HepG2 (cell line): ENCODE measurements at regions not wholly inside any gene's neighbourhood (a gene's known extent, or its start where the extent isn't known, plus 50 kb on each side); places are given as distances from the start of the nearest gene placed in this dataset.
"Not testable (repeated sequence)": the region's sequence is repeated elsewhere in the genome, so short reads cannot be mapped to it uniquely, and the experiment has no call there.

Experiments
- ATAC-seq: fragments of 200-7000 bp; cut with Tn5 transposase; 3 replicates; pipeline ENCODE4 v1.9.1; 2020; ENCODE audit warnings: mild to moderate bottlenecking, moderate library complexity
- BruUV-seq: library from RNA; stranded (reverse); fragments of 400-500 nt; replicated peaks from 2 replicates; lab custom pipeline; 2021; lab: Mats Ljungman, UMichigan
- CTCF ChIA-PET: fragments of 300-600 bp; formaldehyde crosslinking; extraction: SDS; loops from one replicate; lab custom pipeline; 2021; ENCODE audit warnings: low total read pairs, inconsistent platforms, low intra/inter-chr PET ratio; lab: Yijun Ruan, JAX
- POLR2A ChIA-PET: fragments of 350-600 bp; sonication (Branson Sonifier 250); formaldehyde crosslinking; loops from one replicate; lab custom pipeline; 2020; ENCODE audit warnings: antibody characterized with exemption, inconsistent platforms; lab: Yijun Ruan, JAX
- DNase-seq: peaks from one replicate; pipeline ENCODE4 v3.0.0-alpha.2; 2015; ENCODE audit warnings: low spot score
- FAIRE-seq: peaks from 3 replicates; lab custom pipeline; 2011; peaks lifted over from hg19 to GRCh38; lab: Jason Lieb, UNC
- H2AFZ ChIP-seq: one replicate; pipeline ENCODE4 v1.6.1; 2011; ENCODE audit warnings: low read length, inconsistent platforms
- H3K27ac ChIP-seq: fragments of 300-600 bp; 3 replicates; pipeline ENCODE4 v1.8.0; 2011; ENCODE audit warnings: mixed run types, mild to moderate bottlenecking, mixed read lengths, low read length, inconsistent platforms; ENCODE audit not compliant: insufficient read depth; ENCODE audit errors: extremely low read length
- H3K27me3 ChIP-seq, 2 experiments: fragments of 200-600 bp in 1 of 2; 2 replicates in 1 of 2; 3 replicates in 1 of 2; pipeline versions ENCODE4 v1.6.0 to v1.8.0; 2011; ENCODE audit warnings: low read length in 2 of 2, mild to moderate bottlenecking in 2 of 2, moderate library complexity in 2 of 2, inconsistent platforms in 1 of 2; ENCODE audit not compliant: insufficient read depth in 2 of 2, control insufficient read depth in 1 of 2
- H3K36me3 ChIP-seq, 2 experiments: fragments of 200-600 bp in 1 of 2; replicated peaks in 1 of 2; 2 replicates in 1 of 2; 3 replicates in 1 of 2; pipeline versions ENCODE4 v1.5.1 to v1.8.0; 2011; ENCODE audit warnings: low read length in 2 of 2, inconsistent platforms in 1 of 2; ENCODE audit not compliant: insufficient read depth in 2 of 2, control insufficient read depth in 1 of 2
- H3K4me1 ChIP-seq: 2 replicates; pipeline ENCODE4 v1.5.1; 2012; ENCODE audit warnings: low read length, inconsistent platforms; ENCODE audit not compliant: insufficient read depth
- H3K4me2 ChIP-seq: 2 replicates; pipeline ENCODE4 v1.6.0; 2011; ENCODE audit warnings: low read depth, low read length, inconsistent platforms
- H3K4me3 ChIP-seq, 3 experiments: fragments of 200-600 bp in 1 of 3; sonication (generic), shearing (Covaris generic) in 1 of 3; replicated peaks in 1 of 3; 2 replicates each; pipeline ENCODE4 v1.5.1; 2011 to 2016; ENCODE audit warnings: low read length in 3 of 3, inconsistent platforms in 2 of 3, low read depth in 2 of 3, mild to moderate bottlenecking in 2 of 3, control low read depth in 1 of 3, mixed read lengths in 1 of 3; ENCODE audit not compliant: insufficient read depth in 1 of 3
- H3K79me2 ChIP-seq: one replicate; pipeline ENCODE4 v1.6.1; 2011; ENCODE audit warnings: low read length, inconsistent platforms; ENCODE audit not compliant: insufficient read depth
- H3K9ac ChIP-seq: 2 replicates; pipeline ENCODE4 v1.6.0; 2011; ENCODE audit warnings: mild to moderate bottlenecking, low read depth, low read length, inconsistent platforms; ENCODE audit not compliant: insufficient read depth
- H3K9me3 ChIP-seq: 2 replicates; pipeline ENCODE4 v1.5.1; 2012; ENCODE audit warnings: mild to moderate bottlenecking, low read length
- H4K20me1 ChIP-seq: 2 replicates; pipeline ENCODE4 v1.6.0; 2011; ENCODE audit warnings: inconsistent platforms, mild to moderate bottlenecking, low read length, moderate library complexity; ENCODE audit not compliant: insufficient read depth
- CREB1 ChIP-seq, 2 experiments: fragments of 450-650 bp in 1 of 2; IDR thresholded peaks; 2 replicates each; pipeline ENCODE4 v1.6.1; 2016 to 2017; ENCODE audit warnings: control low read depth in 1 of 2, mild to moderate bottlenecking in 1 of 2, missing compliant biosample characterization in 1 of 2, missing genetic modification characterization in 1 of 2
- NPAS2 ChIP-seq: sonication (generic); formaldehyde crosslinking; IDR thresholded peaks from 2 replicates; pipeline ENCODE4 v1.8.0; 2022; ENCODE audit warnings: mild to moderate bottlenecking, missing genetic modification reagents, borderline replicate concordance
- PHF20 ChIP-seq: sonication (generic); formaldehyde crosslinking; IDR thresholded peaks from 2 replicates; pipeline ENCODE4 v1.5.0; 2020; ENCODE audit warnings: mild to moderate bottlenecking, missing genetic modification reagents
- RBM22 ChIP-seq: fragments of 200-400 bp; formaldehyde crosslinking; optimal IDR thresholded peaks from 2 replicates; pipeline ENCODE3; 2017; ENCODE audit warnings: mild to moderate bottlenecking, low read length, moderate library complexity
- SOX13 ChIP-seq, 3 experiments: fragments of 450-650 bp in 1 of 3; sonication (generic) in 1 of 3; formaldehyde crosslinking in 1 of 3; IDR thresholded peaks in 2 of 3; conservative IDR thresholded peaks in 1 of 3; 2 replicates each; pipeline versions ENCODE4 v1.5.0 to v1.6.1; 2016 to 2020; ENCODE audit warnings: antibody characterized with exemption in 1 of 3, mild to moderate bottlenecking in 1 of 3, missing compliant biosample characterization in 1 of 3, missing genetic modification reagents in 1 of 3, moderate library complexity in 1 of 3
- TBL1XR1 ChIP-seq: fragments of 150-350 bp; IDR thresholded peaks from 2 replicates; pipeline ENCODE4 v1.6.1; 2014; ENCODE audit warnings: borderline replicate concordance, low read length; ENCODE audit not compliant: partially characterized antibody
- ZFYVE20 ChIP-seq: sonication (generic); formaldehyde crosslinking; IDR thresholded peaks from 2 replicates; pipeline ENCODE4 v1.8.0; 2023; ENCODE audit warnings: low read depth, mild to moderate bottlenecking, moderate library complexity, missing genetic modification reagents, borderline replicate concordance
- ZNF343 ChIP-seq: sonication (generic); formaldehyde crosslinking; IDR thresholded peaks from 2 replicates; pipeline ENCODE4 v1.4.0; 2020; ENCODE audit warnings: mild to moderate bottlenecking, missing genetic modification reagents
- ZNF850 ChIP-seq: sonication (generic); formaldehyde crosslinking; conservative IDR thresholded peaks from 2 replicates; pipeline ENCODE4 v1.9.0; 2021; ENCODE audit warnings: mild to moderate bottlenecking, missing genetic modification reagents
- WGBS: methylation state at CpG from one replicate; pipeline ENCODE4 v1.1.6; 2017; ENCODE audit warnings: low lambda C conversion rate; 5-methylcytosine and 5-hydroxymethylcytosine counted together
- in situ Hi-C: cut with HindIII; loops from 2 replicates; pipeline ENCODE4 v1.10.0; 2017; ENCODE audit warnings: low pct_unique_long_range_greater_than_20kb; ENCODE audit not compliant: extremely low pct_ligation_motif_present
- intact Hi-C: fragments of 100-400 bp; cut with micrococcal nuclease; formaldehyde crosslinking; loops from one replicate; pipeline ENCODE4 v1.10.0; 2022; ENCODE audit not compliant: unreplicated experiment
- TF ChIP-seq, protein P1 (sequence below): sonication (generic); formaldehyde crosslinking; IDR thresholded peaks from 2 replicates; pipeline ENCODE4 v1.5.0; 2020; ENCODE audit warnings: mild to moderate bottlenecking, missing genetic modification reagents, borderline replicate concordance
- TF ChIP-seq, protein P2 (sequence below): IDR thresholded peaks from 2 replicates; pipeline ENCODE4 v1.6.1; 2016; ENCODE audit warnings: low read depth, control low read depth
- TF ChIP-seq, protein P3 (sequence below): sonication (generic); formaldehyde crosslinking; IDR thresholded peaks from 2 replicates; pipeline ENCODE4 v1.5.0; 2020; ENCODE audit warnings: missing genetic modification reagents, mild to moderate bottlenecking, borderline replicate concordance
- TF ChIP-seq, protein P4 (sequence below): IDR thresholded peaks from 2 replicates; pipeline ENCODE4 v1.6.1; 2016; ENCODE audit warnings: control low read depth

DNA sequence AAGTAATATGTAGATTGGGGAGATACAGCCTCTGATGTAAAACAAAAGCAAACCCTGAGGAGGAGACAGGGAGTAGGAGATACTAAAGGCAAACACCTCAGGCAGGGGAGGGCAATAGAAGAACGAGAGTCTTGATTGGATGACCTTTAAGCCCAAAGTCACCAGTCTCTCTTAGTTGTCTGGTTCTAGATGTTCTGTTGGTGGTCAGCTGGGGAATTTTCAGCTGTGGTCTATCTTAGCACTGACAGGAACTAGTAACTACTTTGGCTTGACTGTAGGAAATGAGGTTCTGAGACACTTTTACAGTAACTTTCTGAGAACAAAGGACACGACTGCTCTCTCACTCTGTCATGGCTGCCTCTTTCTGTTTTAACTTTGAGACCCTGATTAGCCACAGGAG, 290.7 kb upstream of the MIR17HG start (continued):
- TF ChIP-seq SOX13 (IDR thresholded peaks at IDR 0.05) (no peak), SOX13 (CRISPR knock-in tag; conservative IDR thresholded peaks at IDR 0.05 in 1 of 2, IDR thresholded peaks at IDR 0.05 in 1 of 2) (no peak), ZNF343 (CRISPR knock-in tag) (no peak), TBL1XR1 (no peak), NPAS2 (CRISPR knock-in tag) (no peak), ZFYVE20 (CRISPR knock-in tag) (no peak), ZNF850 (CRISPR knock-in tag) (no peak), PHF20 (no peak), RBM22 (no peak), CREB1 (IDR thresholded peaks at IDR 0.05) (no peak), CREB1 (CRISPR knock-in tag; IDR thresholded peaks at IDR 0.05) (no peak)
- TF ChIP-seq, protein P1, sequence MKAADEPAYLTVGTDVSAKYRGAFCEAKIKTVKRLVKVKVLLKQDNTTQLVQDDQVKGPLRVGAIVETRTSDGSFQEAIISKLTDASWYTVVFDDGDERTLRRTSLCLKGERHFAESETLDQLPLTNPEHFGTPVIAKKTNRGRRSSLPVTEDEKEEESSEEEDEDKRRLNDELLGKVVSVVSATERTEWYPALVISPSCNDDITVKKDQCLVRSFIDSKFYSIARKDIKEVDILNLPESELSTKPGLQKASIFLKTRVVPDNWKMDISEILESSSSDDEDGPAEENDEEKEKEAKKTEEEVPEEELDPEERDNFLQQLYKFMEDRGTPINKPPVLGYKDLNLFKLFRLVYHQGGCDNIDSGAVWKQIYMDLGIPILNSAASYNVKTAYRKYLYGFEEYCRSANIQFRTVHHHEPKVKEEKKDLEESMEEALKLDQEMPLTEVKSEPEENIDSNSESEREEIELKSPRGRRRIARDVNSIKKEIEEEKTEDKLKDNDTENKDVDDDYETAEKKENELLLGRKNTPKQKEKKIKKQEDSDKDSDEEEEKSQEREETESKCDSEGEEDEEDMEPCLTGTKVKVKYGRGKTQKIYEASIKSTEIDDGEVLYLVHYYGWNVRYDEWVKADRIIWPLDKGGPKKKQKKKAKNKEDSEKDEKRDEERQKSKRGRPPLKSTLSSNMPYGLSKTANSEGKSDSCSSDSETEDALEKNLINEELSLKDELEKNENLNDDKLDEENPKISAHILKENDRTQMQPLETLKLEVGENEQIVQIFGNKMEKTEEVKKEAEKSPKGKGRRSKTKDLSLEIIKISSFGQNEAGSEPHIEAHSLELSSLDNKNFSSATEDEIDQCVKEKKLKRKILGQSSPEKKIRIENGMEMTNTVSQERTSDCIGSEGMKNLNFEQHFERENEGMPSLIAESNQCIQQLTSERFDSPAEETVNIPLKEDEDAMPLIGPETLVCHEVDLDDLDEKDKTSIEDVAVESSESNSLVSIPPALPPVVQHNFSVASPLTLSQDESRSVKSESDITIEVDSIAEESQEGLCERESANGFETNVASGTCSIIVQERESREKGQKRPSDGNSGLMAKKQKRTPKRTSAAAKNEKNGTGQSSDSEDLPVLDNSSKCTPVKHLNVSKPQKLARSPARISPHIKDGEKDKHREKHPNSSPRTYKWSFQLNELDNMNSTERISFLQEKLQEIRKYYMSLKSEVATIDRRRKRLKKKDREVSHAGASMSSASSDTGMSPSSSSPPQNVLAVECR: no peak
- TF ChIP-seq, protein P2, sequence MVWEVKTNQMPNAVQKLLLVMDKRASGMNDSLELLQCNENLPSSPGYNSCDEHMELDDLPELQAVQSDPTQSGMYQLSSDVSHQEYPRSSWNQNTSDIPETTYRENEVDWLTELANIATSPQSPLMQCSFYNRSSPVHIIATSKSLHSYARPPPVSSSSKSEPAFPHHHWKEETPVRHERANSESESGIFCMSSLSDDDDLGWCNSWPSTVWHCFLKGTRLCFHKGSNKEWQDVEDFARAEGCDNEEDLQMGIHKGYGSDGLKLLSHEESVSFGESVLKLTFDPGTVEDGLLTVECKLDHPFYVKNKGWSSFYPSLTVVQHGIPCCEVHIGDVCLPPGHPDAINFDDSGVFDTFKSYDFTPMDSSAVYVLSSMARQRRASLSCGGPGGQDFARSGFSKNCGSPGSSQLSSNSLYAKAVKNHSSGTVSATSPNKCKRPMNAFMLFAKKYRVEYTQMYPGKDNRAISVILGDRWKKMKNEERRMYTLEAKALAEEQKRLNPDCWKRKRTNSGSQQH (CRISPR knock-in tag): no peak
- TF ChIP-seq, protein P3, sequence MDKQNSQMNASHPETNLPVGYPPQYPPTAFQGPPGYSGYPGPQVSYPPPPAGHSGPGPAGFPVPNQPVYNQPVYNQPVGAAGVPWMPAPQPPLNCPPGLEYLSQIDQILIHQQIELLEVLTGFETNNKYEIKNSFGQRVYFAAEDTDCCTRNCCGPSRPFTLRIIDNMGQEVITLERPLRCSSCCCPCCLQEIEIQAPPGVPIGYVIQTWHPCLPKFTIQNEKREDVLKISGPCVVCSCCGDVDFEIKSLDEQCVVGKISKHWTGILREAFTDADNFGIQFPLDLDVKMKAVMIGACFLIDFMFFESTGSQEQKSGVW (CRISPR knock-in tag): no peak
- TF ChIP-seq, protein P4, sequence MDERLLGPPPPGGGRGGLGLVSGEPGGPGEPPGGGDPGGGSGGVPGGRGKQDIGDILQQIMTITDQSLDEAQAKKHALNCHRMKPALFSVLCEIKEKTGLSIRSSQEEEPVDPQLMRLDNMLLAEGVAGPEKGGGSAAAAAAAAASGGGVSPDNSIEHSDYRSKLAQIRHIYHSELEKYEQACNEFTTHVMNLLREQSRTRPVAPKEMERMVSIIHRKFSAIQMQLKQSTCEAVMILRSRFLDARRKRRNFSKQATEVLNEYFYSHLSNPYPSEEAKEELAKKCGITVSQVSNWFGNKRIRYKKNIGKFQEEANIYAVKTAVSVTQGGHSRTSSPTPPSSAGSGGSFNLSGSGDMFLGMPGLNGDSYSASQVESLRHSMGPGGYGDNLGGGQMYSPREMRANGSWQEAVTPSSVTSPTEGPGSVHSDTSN (CRISPR knock-in tag): no peak

DNA sequence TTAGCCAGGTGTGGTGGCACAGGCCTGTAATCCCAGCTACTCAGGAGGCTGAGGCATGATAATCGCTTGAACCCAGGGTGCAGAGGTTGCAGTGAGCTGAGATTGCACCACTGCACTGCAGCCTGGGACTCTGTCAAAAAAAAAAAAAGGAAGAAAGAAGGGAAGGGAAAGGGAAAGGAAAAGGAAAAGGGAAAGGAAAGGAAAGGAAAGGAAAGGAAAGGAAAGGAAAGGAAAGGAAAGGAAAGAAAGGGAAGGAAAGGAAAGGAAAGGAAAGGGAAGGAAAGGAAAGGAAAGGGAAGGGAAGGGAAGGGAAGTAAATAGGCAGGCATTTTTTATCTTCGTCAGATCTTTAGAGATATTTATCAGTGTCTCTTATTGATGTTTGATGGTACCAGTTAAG, 290.0 kb upstream of the MIR17HG start:
- H4K20me1 ChIP-seq, H3K27ac ChIP-seq, POLR2A ChIA-PET, H3K4me3 ChIP-seq, H3K27me3 ChIP-seq, DNase-seq, H2AFZ ChIP-seq, CTCF ChIA-PET, H3K9ac ChIP-seq, in situ Hi-C loops, H3K79me2 ChIP-seq, intact Hi-C loops, ATAC-seq, BruUV-seq, H3K4me1 ChIP-seq, FAIRE-seq, H3K9me3 ChIP-seq, H3K36me3 ChIP-seq, H3K4me2 ChIP-seq: not testable (repeated sequence)
- 1% methylated on average over 2 of the region's 2 CpGs for WGBS
